IMR-90 (cell line): ENCODE measurements at regions not wholly inside any gene's neighbourhood (a gene's known extent, or its start where the extent isn't known, plus 50 kb on each side); places are given as distances from the start of the nearest gene placed in this dataset.
A peak's percentile ranks its signal among the peaks of the same experiment; 100 is the strongest.

Source experiments
- ATAC-seq: fragments of 200-7000 bp; cut with Tn5 transposase; 2 replicates; pipeline ENCODE4 v1.9.1; 2020; ENCODE audit warnings: low read depth, mild to moderate bottlenecking, moderate library complexity
- BruUV-seq: library from RNA; stranded (reverse); fragments of 400-500 nt; replicated peaks from 2 replicates; lab custom pipeline; 2021; lab: Mats Ljungman, UMichigan
- CTCF ChIA-PET: fragments of 300-600 bp; formaldehyde crosslinking; extraction: SDS; loops from one replicate; lab custom pipeline; 2021; ENCODE audit warnings: antibody characterized with exemption; lab: Yijun Ruan, JAX
- POLR2A ChIA-PET: fragments of 300-600 bp; sonication (Branson Sonifier 250); formaldehyde crosslinking; loops from one replicate; lab custom pipeline; 2022; ENCODE audit warnings: antibody characterized with exemption; ENCODE audit not compliant: unreplicated experiment; lab: Charles Lee
- DNase-seq: peaks from one replicate; pipeline ENCODE4 v3.0.0; 2013
- H2AFZ ChIP-seq: replicated peaks from 2 replicates; pipeline ENCODE3; 2013; ENCODE audit warnings: low read length, mild to moderate bottlenecking; ENCODE audit not compliant: poor library complexity
- H2AK5ac ChIP-seq: 2 replicates; pipeline ENCODE4 v1.6.1; 2013; ENCODE audit warnings: low read depth, low read length, inconsistent platforms
- H2AK9ac ChIP-seq: replicated peaks from 2 replicates; pipeline ENCODE3; 2013; ENCODE audit warnings: mild to moderate bottlenecking, low read depth, low read length, moderate library complexity; ENCODE audit not compliant: poor library complexity
- H2BK120ac ChIP-seq: 2 replicates; pipeline ENCODE4 v1.6.1; 2013; ENCODE audit warnings: low read depth, low read length, inconsistent platforms
- H2BK15ac ChIP-seq: 3 replicates; pipeline ENCODE4 v1.6.1; 2013; ENCODE audit warnings: low read depth, low read length, inconsistent platforms
- H2BK20ac ChIP-seq: 2 replicates; pipeline ENCODE4 v1.6.1; 2013; ENCODE audit warnings: low read depth, mild to moderate bottlenecking, inconsistent platforms, low read length, moderate library complexity
- H2BK5ac ChIP-seq: 2 replicates; pipeline ENCODE4 v1.6.1; 2013; ENCODE audit warnings: mild to moderate bottlenecking, low read depth, low read length, inconsistent platforms; ENCODE audit not compliant: poor library complexity, severe bottlenecking
- H3K14ac ChIP-seq: replicated peaks from 2 replicates; pipeline ENCODE4 v1.6.1; 2013; ENCODE audit warnings: low read depth, low read length, inconsistent platforms
- H3K18ac ChIP-seq: 2 replicates; pipeline ENCODE4 v1.6.1; 2013; ENCODE audit warnings: low read depth, low read length, control low read depth
- H3K23ac ChIP-seq: 2 replicates; pipeline ENCODE4 v1.6.1; 2013; ENCODE audit warnings: low read depth, low read length, inconsistent platforms
- H3K27ac ChIP-seq: 2 replicates; pipeline ENCODE4 v1.5.1; 2013; ENCODE audit warnings: mild to moderate bottlenecking, control low read depth, low read length; ENCODE audit not compliant: insufficient read depth
- H3K27me3 ChIP-seq: 2 replicates; pipeline ENCODE4 v1.6.1; 2013; ENCODE audit warnings: low read length; ENCODE audit not compliant: control insufficient read depth, insufficient read depth
- H3K36me3 ChIP-seq: 2 replicates; pipeline ENCODE4 v1.6.1; 2013; ENCODE audit warnings: low read length, mixed read lengths; ENCODE audit not compliant: control insufficient read depth, insufficient read depth
- H3K4ac ChIP-seq: 2 replicates; pipeline ENCODE4 v1.6.1; 2013; ENCODE audit warnings: low read depth, low read length, inconsistent platforms
- H3K4me1 ChIP-seq: 2 replicates; pipeline ENCODE4 v1.6.1; 2013; ENCODE audit warnings: low read length, mixed read lengths; ENCODE audit not compliant: control insufficient read depth, insufficient read depth
- H3K4me2 ChIP-seq: 2 replicates; pipeline ENCODE4 v1.6.1; 2013; ENCODE audit warnings: low read depth, mild to moderate bottlenecking, control low read depth, low read length, moderate library complexity
- H3K4me3 ChIP-seq: 2 replicates; pipeline ENCODE4 v1.5.1; 2013; ENCODE audit warnings: low read depth, mild to moderate bottlenecking, control low read depth, low read length, moderate library complexity; ENCODE audit not compliant: insufficient read depth
- H3K56ac ChIP-seq: 2 replicates; pipeline ENCODE4 v1.6.1; 2013; ENCODE audit warnings: low read length, inconsistent platforms; ENCODE audit not compliant: insufficient read depth; ENCODE audit errors: extremely low read depth
- H3K79me1 ChIP-seq, 2 experiments: 2 replicates each; pipeline ENCODE4 v1.6.1; 2013; ENCODE audit warnings: low read length in 2 of 2, inconsistent platforms in 1 of 2, low read depth in 1 of 2
- H3K9ac ChIP-seq: 2 replicates; pipeline ENCODE4 v1.6.1; 2013; ENCODE audit warnings: low read depth, low read length, control low read depth
- H3K9me1 ChIP-seq: 2 replicates; pipeline ENCODE4 v1.6.1; 2013; ENCODE audit warnings: low read length, inconsistent platforms; ENCODE audit not compliant: insufficient read depth
- H3K9me3 ChIP-seq: 2 replicates; pipeline ENCODE4 v1.6.1; 2013; ENCODE audit warnings: low read length; ENCODE audit not compliant: control insufficient read depth, insufficient read depth
- H4K20me1 ChIP-seq: 2 replicates; pipeline ENCODE4 v1.6.1; 2013; ENCODE audit warnings: low read length, inconsistent platforms; ENCODE audit not compliant: insufficient read depth
- H4K5ac ChIP-seq: 2 replicates; pipeline ENCODE4 v1.6.1; 2013; ENCODE audit warnings: mild to moderate bottlenecking, low read depth, low read length, control low read depth
- H4K8ac ChIP-seq, 2 experiments: 2 replicates each; pipeline ENCODE4 v1.6.1; 2013; ENCODE audit warnings: low read depth in 2 of 2, low read length in 2 of 2, control low read depth in 1 of 2, inconsistent platforms in 1 of 2
- H4K91ac ChIP-seq: 2 replicates; pipeline ENCODE4 v1.6.1; 2013; ENCODE audit warnings: low read depth, low read length, inconsistent platforms; ENCODE audit not compliant: insufficient read depth
- CHD1 ChIP-seq: IDR thresholded peaks from 2 replicates; pipeline ENCODE4 v1.6.1; 2012; ENCODE audit warnings: low read depth, low read length, improper control_type of control experiment
- ELK1 ChIP-seq: fragments of 150-350 bp; IDR thresholded peaks from 2 replicates; pipeline ENCODE4 v1.6.1; 2016; ENCODE audit warnings: low read depth, mild to moderate bottlenecking, low read length, moderate library complexity, borderline replicate concordance
- NFE2L2 ChIP-seq: fragments of 150-350 bp; IDR thresholded peaks from 2 replicates; pipeline ENCODE4 v1.6.1; 2016; ENCODE audit warnings: low read depth, mild to moderate bottlenecking, low read length
- SMC3 ChIP-seq: fragments of 150-350 bp; IDR thresholded peaks from 2 replicates; pipeline ENCODE4 v1.6.1; 2016; ENCODE audit warnings: low read depth, mild to moderate bottlenecking, antibody characterized with exemption, low read length, moderate library complexity
- WGBS, 2 experiments: methylation state at CpG; one replicate each; pipeline versions ENCODE4 v1.1.5 to v1.1.7; 2013; ENCODE audit warnings: missing lambda C conversion rate in 2 of 2; ENCODE audit not compliant: insufficient read length in 1 of 2; ENCODE audit errors: extremely low coverage in 2 of 2; 5-methylcytosine and 5-hydroxymethylcytosine counted together
- dilution Hi-C: fragments of 300-500 bp; cut with HindIII; formaldehyde crosslinking; loops from one replicate; pipeline ENCODE4 v1.14.3; 2018; ENCODE audit warnings: low sequenced_read_pairs; ENCODE audit not compliant: unreplicated experiment
- in situ Hi-C: fragments of 300-500 bp; cut with MboI; formaldehyde crosslinking; loops from 3 replicates; pipeline ENCODE4 v1.14.3; 2019; ENCODE audit warnings: low sequenced_read_pairs, inconsistent platforms, mixed read lengths
- intact Hi-C: fragments of 100-400 bp; cut with micrococcal nuclease; formaldehyde crosslinking; loops from 2 replicates; pipeline ENCODE4 v1.10.0; 2022

- no TSS peak for BruUV-seq
- no peaks in the 10 kb centered on the region for H3K9me1 ChIP-seq
- peaks cover 10% of the 10 kb centered on the region for H3K9me3 ChIP-seq
- in situ Hi-C loops (no loop called here), dilution Hi-C loops (no loop called here), intact Hi-C loops (loop anchor here (2.0 kb wide), 1 partner anchor 210 kb away; no protein-coding TSS in a partner anchor)
- H3K9ac ChIP-seq: 0 out of 2 replicates have a peak overlapping the region, but pooled peaks have one; percentile 22
- H3K4ac ChIP-seq: peak overlapping the region; percentile 45; the same call in 1 of the 2 replicates
- peak overlapping the region; percentile 63 for H2BK120ac ChIP-seq
- H2AK9ac ChIP-seq: no peak overlapping the region
- no peak overlapping the region for H3K4me3 ChIP-seq
- ATAC-seq (peak; percentile 34), DNase-seq (peak; percentile 30)
- no peak overlapping the region for H3K56ac ChIP-seq
- POLR2A ChIA-PET: no interaction called here
- H3K36me3 ChIP-seq: no peaks in the 10 kb centered on the region; the same call in 1 of the 2 replicates
- peak overlapping the region in 1 of 2 experiments; percentile 48; a peak in 1 of 4 replicates for H4K8ac ChIP-seq
- no peak overlapping the region for H2BK5ac ChIP-seq
- H4K5ac ChIP-seq: peak overlapping the region; percentile 83
- WGBS, 2 experiments: no CpG with 5 or more reads among the region's 6 CpGs
- no peak overlapping the region for H3K23ac ChIP-seq
- no peaks in the 10 kb centered on the region; the same call in 1 of the 2 replicates for H3K27me3 ChIP-seq
- TF ChIP-seq SMC3 (no peak), CHD1 (no peak), NFE2L2 (no peak), ELK1 (no peak)
- peak overlapping the region; percentile 54; the same call in 1 of the 2 replicates for H2AK5ac ChIP-seq
- H4K91ac ChIP-seq: peak overlapping the region; percentile 44; the same call in 1 of the 2 replicates
- peak overlapping the region; percentile 46; the same call in 1 of the 2 replicates for H3K27ac ChIP-seq
- H3K4me2 ChIP-seq: no peak overlapping the region; the same call in 1 of the 2 replicates
- H2BK15ac ChIP-seq: peak overlapping the region; percentile 53; the same call in 1 of the 3 replicates
- H2BK20ac ChIP-seq: peak overlapping the region; percentile 38
- H4K20me1 ChIP-seq: no peaks in the 10 kb centered on the region
- CTCF ChIA-PET: no interaction called here
- peak overlapping the region; percentile 90 for H3K18ac ChIP-seq
- no peak overlapping the region for H2AFZ ChIP-seq
- H3K14ac ChIP-seq: 0 out of 2 replicates have a peak overlapping the region, but pooled peaks have one; percentile 5
- H3K79me1 ChIP-seq: no peaks in the 10 kb centered on the region
- H3K4me1 ChIP-seq: peaks cover 9% of the 10 kb centered on the region
Observed at GRCh38 chr17:69818467-69818866, 256.6 kb upstream of the KCNJ16 start.
